GM19468 (cell line): ENCODE measurements at regions not wholly inside any gene's neighbourhood (a gene's known extent, or its start where the extent isn't known, plus 50 kb on each side); places are given as distances from the start of the nearest gene placed in this dataset.
"Not testable (repeated sequence)": the region's sequence is repeated elsewhere in the genome, so short reads cannot be mapped to it uniquely, and the experiment has no call there.

Experiments used
- ATAC-seq: cut with Tn5 transposase; IDR thresholded peaks from one replicate; pipeline ENCODE4 v1.9.1; 2021; ENCODE audit warnings: mild to moderate bottlenecking, moderate library complexity, moderate number of reproducible peaks; ENCODE audit not compliant: unreplicated experiment; ENCODE audit errors: extremely low read depth

DNA sequence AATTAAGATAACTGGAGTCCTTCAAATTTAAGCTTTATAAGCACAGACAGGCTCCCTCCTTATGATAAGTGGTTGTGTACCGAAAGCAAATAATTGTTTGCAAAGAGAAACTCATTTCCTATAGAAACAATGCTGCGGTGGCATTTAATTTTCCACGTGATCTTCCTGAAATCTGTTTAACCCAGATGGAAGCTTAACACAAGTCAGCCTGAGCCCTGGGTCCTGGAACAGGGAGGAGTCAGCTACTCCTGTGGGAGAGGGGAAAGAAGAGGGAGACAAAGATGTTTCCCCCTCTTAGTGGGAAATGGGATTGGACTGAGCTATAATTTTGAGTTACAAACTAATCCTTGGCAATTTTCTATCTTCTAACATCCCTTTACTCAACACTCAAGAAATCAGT lies 136.5 kb downstream of the ELOVL4 start:
- no peak for ATAC-seq

DNA sequence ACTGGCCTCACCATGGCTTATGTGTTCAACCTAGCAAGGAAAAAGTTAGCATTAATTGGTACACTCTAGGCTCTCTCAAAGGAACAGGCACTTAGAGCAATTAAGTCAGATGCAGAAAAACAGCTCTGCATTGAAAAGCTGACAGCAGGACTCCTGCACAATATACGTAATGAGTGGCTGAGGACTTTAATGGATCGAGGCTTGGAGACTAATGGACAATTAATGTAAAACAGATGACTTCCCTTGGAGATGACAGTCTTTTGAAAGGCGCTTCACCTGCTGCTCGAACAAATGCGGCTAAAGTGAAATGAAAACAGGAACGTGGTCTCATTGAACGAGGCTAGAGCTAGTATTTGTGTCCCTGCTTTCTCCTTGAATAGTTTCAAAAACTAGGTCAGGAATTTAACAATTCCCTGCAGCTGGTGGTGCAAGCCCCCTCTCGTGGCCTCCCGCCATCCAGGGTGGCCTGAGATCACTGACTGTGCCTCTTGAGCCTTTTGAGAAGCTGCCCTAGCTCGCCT lies 137.1 kb downstream of the ELOVL4 start:
- no peak for ATAC-seq

DNA sequence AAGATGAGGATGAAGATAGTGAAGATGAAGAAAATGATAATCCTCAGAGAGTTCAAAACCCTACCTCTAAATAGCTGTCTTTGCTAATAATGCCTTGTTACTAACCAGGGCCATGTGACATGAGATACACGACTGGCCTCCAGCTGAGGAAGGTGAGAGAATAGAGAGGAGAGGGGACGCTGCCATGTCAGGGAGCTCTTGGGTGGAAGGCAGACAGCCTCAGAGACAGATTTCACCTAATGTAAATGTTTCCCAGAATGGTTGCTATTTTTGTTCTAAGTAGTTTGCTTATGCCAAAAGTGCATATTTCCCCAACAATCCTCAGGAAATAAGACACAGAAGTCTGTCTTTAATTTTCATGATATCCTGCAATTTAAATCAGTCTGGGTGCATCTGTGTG lies 138.4 kb downstream of the ELOVL4 start:
- no peak for ATAC-seq

DNA sequence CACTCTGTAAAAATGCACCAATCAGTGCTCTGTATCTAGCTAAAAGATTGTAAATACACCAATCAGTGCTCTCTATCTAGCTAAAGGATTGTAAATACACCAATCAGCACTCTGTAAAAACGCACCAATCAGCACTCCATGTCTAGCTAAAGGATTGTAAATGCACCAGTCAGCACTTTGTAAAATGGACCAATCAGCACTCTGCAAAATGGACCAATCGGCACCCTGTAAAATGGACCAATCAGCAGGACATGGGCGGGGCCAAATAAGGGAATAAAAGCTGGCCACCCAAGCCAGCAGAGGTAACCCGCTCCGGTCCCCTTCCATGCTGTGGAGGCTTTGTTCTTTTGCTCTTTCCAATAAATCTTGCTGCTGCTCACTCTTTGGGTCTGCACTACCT lies 140.7 kb downstream of the ELOVL4 start:
- ATAC-seq: not testable (repeated sequence)

DNA sequence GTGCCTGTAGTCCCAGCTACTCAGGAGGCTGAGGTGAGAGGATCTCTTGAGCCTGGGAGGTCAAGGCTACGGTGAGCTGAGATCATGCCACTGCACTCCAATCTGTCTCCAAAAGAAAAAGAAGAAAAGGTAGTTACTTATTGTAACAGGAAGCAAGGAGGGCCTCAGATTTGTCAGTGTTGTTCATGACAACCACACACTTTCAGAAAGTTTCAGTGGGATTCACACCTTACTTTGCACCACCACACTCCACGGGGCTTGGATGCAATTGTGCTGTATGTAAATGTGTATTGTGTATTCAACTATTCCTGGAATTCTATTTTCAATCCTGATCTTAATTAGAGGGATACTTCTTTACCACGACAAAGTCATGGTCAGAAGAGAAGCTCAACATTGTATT lies 142.6 kb downstream of the ELOVL4 start:
- no peak for ATAC-seq

DNA sequence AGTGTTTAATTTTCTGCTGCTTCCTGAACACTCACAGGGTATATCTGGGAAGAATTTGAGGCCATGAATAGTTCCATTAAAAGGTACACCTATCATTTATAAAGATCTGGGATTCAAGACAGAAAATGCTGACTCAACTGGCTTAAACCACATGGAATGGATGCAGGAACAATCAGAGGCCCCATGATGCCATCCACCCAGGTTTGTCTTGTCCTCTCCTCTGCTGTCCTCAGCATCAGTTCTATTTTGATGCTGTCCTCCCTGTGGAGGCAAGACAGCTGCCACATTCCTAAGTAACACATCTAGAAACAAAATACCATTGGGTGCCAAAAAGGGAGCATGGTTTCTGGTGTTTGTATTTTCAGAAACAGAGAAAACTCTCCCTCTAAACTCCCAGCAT lies 143.4 kb downstream of the ELOVL4 start:
- no peak for ATAC-seq

DNA sequence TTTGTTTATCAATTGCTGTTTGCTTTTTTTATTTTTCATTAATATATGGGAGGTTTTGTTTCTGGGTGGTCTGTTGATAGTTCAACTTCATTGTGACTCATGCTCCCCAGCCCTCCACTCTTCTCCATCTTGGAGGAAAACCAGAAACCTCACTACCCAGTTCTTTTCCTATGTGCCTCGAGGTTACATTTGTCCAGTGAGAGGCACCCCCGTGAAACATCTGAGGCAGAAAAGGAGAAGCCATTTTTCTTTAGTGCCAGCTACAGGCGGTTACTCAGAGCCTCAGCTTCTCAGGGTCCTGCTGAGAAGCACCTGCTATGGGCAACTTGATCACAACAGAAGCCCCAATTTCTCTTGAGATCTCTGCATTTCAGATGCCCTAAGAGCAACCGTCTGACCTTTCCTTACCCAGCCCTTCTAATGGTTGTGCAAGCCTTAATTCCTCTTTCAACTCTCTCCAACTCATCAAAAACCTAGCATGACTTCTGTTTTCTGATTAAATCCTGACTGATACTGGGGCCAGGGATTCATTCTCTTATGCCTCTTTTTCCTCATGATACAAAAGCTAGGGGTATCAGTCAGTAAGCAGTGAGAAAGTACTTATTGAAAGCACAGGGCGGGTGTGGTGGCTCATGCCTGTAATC lies 144.6 kb downstream of the ELOVL4 start:
- no peak for ATAC-seq

DNA sequence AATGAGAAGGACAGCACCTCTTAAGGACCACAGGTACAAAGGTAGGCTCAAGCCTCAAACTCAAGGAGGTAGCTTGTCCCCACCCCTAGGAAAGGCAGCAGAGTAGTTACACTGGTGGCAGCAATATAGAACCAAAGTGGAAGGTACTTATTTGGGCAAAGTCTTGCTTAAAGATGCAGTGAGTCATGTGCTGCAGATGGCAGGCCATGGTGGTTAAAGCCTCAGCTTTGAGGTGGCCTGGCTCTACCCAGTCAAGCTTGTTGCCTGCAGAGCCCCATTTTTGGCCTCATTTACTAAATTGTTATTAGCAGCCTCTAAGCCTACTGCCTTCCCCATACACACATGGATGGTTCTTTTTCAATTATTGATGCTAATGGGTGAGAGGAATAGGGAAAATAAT lies 146.0 kb downstream of the ELOVL4 start:
- ATAC-seq: no peak

DNA sequence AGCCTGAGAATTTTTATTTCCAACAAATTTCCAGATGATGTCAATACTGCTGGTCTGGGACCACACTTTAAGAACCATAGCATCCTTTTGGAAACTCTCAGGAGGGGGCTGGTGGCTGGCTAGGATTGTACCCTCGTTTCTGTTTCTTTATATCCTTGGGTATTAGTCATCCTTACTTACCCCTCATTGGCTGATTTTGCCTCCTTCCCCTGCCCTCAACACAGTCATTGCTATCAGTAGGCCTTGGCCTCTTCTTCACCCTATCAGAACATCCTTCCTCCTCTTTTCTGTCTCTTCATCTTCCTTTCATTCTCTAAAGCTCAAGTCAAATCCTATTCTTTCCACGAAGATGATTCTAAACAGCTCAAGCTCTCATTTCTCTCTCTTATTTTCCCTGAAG lies 148.5 kb downstream of the ELOVL4 start:
- no peak for ATAC-seq

DNA sequence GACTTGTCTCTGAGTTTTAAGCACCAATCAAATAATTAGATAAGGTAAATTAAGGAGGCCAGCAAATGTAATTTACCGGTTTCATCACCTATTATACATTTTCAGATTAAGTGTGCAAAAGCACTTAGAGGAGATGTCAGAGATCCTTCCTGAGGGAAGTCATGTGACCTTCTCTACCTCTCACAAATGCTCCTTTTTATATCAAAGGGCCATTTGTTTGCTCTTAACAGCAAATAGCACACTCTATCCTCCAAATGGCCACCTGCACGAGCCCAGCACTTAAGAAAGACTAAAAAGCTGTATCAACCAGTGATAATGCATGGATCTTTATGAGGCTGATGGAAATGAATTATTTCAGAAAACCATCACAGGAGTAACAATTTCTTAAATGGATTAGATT lies 149.4 kb downstream of the ELOVL4 start:
- no peak for ATAC-seq

DNA sequence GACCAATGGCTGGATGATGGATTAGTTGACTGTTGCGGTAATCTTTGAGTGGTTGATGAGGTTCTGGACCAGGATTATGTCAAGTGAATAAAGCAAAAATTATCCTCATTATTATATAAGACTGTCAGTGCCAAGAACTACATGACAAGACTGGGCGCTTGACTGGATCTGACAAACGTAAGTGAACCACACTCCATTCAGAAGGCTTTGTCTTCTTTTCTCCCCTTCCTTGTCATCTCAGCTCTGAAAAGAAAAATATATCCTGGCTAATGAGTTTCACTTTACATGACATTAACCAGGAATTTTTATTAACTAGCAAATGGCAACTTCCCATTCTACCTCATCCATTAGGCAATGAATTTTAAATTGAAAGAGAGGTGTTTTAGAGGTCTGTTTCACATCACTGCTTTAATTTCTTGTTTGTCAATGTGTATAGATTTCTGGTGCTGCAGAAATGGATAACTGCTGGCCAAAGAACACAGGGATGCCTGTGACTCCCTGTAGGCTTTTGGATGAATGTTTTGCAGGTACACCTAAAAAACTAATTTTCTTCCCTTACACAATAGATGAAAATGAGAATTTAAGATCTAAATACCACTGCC lies 150.1 kb downstream of the ELOVL4 start:
- no peak for ATAC-seq

DNA sequence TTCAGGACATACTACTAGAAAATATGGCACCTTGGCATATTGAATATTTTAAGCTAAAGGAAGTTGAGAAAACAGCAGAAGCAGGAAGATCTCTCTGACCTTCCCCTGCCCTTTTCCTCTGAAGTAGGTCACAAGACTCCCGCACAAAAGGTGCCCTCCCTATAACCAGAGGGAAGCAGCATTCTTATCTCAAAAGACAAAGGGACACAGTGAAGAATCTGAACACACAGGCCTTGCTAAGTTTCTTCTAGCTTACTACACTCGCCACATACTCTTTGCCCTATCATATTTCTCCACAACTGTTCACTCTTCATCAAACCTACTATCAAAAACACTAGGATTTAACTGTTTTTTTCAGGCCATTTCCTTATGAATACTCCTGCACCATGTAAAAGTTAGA lies 151.2 kb downstream of the ELOVL4 start:
- ATAC-seq: no peak

DNA sequence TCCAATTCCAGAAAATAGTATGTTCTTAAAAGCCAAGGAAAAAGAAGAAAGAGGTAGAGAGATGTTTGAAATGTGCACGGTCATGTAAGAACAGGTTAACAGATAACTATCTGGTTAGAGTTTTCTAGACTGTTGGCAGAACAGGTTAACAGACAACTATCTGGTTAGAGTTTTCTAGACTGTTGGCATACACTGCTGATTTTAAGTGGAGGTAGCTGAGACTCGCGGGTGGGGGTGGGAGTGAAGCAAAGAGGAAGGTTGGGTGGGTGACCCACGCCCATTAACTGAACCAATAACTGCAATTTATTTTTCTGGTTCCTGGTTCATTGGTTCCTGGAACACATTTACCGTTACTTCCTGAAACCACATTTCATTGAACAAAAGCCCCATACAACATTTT lies 157.5 kb downstream of the ELOVL4 start:
- no peak for ATAC-seq

DNA sequence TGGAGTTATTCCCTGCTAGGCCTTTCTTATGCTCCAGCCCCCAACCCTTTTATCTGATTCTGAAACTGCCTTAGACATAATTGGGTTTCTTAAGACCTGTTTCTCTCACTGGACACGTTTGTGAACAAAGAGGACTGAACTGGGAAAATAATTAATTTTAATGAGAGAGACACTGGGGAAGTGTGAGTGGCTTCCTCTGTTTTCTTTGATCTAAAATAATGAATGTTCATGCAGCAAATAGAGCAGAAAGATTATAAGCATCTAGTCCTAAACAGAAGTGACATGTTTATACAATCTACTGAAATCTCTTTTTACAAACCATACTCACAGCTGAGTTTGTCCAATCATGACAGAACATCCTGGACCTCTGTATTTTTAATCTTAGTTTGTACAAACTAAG lies 157.6 kb downstream of the SH3BGRL2 start:
- ATAC-seq: no peak

DNA sequence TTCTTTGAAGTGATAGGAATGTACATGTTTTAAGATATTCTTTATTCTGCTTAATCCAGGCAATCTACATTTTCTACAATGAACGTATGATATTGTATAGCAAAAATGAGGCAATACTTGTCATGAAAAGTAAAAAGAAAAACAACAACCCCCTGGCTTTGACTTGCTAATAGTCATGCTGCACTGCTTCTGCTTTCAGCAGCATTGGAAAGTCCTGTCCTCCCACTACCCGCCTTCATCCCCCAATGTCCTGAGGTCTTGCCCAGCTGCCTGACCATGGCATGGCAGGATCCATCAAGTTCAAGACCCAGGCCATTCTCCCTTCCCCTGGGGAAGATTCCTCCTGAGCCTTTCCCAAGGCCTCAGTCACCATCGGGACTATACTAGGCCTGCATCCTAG lies 156.5 kb downstream of the SH3BGRL2 start:
- ATAC-seq: no peak

DNA sequence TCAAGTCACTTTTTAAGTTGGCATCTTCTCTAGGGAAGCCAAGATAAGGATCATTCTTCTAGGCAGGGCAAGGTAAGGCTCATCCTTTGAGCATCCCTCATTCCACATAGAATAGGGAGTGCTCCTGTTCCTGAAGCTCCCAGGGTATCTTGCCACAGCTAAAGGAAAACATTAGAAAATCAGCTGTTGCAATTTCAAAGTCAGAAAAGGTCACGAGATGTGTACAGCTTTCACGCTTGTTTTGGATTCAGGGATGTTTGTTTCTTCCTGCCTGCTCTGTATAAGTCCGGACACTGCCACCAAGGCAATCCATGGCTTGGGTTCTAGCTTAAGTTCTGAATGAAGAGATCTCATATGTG lies 153.2 kb downstream of the SH3BGRL2 start:
- no peak for ATAC-seq

DNA sequence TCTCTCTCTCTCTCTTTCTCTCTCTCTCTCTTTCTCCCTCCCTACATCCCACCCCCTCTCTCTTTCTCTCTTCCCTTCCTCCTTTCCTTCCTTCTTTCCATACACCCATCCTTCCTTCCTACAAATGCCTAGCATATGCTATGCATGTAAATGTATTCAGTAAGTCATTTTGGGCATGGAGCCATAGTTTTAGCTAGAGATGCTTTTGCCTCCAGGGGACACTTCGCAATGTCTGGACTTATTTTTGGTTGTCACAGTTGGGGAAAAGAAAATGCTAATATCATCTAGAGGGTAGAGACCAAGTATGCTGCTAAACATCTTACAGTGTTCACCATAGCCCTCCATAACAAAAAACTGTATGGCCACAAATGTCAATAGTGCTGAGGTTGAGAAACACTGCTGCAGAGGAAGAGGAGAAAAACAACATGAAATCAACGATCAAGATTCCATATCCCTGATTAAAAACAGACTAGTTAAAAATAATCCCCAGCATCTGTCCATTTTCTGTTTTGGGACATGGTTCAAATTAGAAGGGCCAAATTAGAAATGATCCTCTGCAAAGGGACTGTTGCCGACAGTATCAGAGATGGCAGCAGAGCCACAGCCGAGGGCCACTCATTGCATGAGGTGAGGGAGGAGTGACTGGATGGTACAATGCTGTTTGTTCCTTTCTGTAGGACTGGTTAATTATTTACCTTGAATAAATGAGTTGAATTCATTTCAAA lies 152.7 kb downstream of the SH3BGRL2 start:
- no peak for ATAC-seq

DNA sequence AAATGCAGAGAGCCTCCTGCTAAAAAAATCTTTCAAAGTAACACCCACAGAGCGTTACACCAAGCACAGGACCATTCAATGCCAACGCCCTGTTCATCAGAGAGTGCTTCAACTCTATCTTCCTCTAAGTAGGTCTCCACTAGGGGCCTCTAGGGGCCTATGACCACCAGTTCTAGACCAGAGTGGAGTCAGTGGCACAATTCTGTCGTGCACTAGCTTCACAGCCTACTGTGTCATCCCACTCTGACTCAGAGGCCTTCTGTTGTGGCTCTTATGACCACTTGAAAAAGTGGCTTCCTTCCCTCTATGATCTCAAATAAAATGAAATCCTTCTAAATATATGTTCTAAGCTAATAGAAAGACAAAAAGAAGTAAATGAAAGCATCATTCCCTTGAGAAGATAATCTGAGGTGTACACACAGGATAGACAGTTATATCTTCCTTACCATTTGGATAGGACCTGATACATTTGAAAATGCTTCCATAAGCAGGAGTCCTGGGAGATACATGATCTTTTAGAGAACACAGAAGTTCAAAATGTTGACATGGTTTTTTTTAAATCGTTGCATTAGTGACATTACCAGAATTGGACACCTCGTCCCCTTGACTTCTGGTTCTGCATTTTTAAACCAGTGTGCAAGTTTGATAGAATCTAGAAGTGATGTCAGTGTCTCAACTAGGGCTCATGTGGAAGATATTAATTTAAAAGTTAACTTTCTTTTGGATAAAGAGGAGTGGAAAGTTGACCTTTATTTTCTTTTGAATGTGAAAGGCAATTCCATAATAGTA lies 151.9 kb downstream of the SH3BGRL2 start:
- no peak for ATAC-seq

DNA sequence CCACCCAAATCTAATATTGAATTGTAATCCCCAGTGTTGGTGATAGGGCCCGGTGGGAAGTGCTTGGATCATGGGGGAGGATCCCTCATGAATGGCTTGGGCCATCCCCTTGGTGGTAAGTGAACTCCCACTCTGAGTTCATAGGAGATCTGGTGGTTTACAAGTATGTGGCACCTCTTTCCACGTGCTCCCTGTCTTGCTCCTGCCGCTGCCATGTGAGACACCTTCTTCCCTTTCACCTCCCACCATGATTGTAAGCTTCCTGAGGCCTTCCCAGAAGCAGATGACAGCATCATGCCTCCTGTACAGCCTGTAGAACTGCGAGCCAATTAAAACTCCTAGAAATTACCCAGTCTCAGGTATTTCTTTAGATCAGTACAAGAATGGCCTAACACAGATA lies 150.8 kb downstream of the SH3BGRL2 start:
- ATAC-seq: no peak

DNA sequence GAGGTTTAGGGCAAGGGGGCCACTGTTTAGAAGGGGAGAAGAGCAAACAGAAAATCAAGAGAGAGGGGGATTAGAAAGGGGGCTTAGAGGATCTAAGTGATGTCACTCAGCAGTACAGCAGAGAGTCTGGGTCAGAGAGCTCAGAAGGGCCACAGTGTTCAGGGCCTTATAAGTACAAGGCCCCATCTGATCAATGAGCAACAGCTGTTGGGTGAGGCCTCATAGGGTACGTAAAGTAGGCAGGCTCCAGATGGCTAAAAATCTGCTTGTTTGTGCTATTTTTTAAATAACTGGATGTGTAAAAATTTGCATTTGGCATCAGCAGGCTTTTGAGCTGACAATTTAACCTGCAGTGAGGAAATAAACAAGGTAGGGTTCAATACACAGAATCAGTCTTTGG lies 149.8 kb downstream of the SH3BGRL2 start:
- no peak for ATAC-seq

DNA sequence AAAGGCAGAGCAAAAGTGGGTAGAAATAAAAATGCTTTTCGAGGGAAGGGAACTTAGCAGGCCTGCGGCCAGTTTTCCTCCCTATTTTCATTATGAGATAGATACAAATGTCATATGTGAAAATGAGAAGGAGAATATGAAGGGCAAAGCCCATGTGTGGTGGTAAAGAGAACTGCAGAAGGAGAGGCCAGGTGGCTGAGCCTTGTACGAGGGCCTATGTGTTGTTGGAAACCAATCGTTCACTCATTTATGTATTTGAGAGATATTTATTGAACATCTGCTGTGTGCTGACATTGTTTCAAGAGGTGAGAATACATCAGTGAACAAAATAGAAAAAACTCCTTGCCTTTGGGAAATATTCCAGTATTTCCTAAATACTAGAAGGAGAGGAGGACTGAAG lies 147.7 kb downstream of the SH3BGRL2 start:
- ATAC-seq: no peak
